NCI-H526 treated with DMSO at 0.1 percent for 48 hours (cell line): ENCODE measurements at regions not wholly inside any gene's neighbourhood (a gene's known extent, or its start where the extent isn't known, plus 50 kb on each side); places are given as distances from the start of the nearest gene placed in this dataset.
"Not testable (repeated sequence)": the region's sequence is repeated elsewhere in the genome, so short reads cannot be mapped to it uniquely, and the experiment has no call there.

Experiments
- DNase-seq: peaks from one replicate; lab custom pipeline; 2025; lab: John Stamatoyannopoulos, UW

- no peak for DNase-seq
Measured at GRCh38 chr14:98913967-98914650, 357.9 kb downstream of the BCL11B start.

GRCh38 chr14:98914942-98915341, 357.1 kb downstream of the BCL11B start:
- DNase-seq: no peak

- no peak for DNase-seq
Measured at GRCh38 chr14:98915625-98916024, 356.4 kb downstream of the BCL11B start.

- no peak for DNase-seq
Measured at GRCh38 chr14:98916036-98916435, 356.0 kb downstream of the BCL11B start.

GRCh38 chr14:98916476-98916875, 355.5 kb downstream of the BCL11B start:
- DNase-seq: no peak

GRCh38 chr14:98919434-98919833, 352.6 kb downstream of the BCL11B start:
- DNase-seq: no peak

- DNase-seq: not testable (repeated sequence)
Measured at GRCh38 chr14:98921306-98921705, 350.7 kb downstream of the BCL11B start.

GRCh38 chr14:98923596-98923995, 348.4 kb downstream of the BCL11B start:
- no peak for DNase-seq

GRCh38 chr14:98924046-98924445, 348.0 kb downstream of the BCL11B start:
- DNase-seq: no peak

GRCh38 chr14:98925354-98926040, 346.5 kb downstream of the BCL11B start:
- no peak for DNase-seq

- DNase-seq: no peak
Measured at GRCh38 chr14:98926146-98926545, 345.9 kb downstream of the BCL11B start.

- DNase-seq: no peak
Measured at GRCh38 chr14:98926801-98927200, 345.2 kb downstream of the BCL11B start.

GRCh38 chr14:98927986-98928385, 344.0 kb downstream of the BCL11B start:
- no peak for DNase-seq

- DNase-seq: no peak
Measured at GRCh38 chr14:98928418-98928817, 343.6 kb downstream of the BCL11B start.

- DNase-seq: no peak
Measured at GRCh38 chr14:98931126-98931525, 340.9 kb downstream of the BCL11B start.

GRCh38 chr14:98931911-98932310, 340.1 kb downstream of the BCL11B start:
- no peak for DNase-seq

GRCh38 chr14:98932431-98933325, 339.3 kb downstream of the BCL11B start:
- no peak for DNase-seq

GRCh38 chr14:98934569-98934968, 337.4 kb downstream of the BCL11B start:
- not testable (repeated sequence) for DNase-seq

GRCh38 chr14:98935921-98936320, 336.1 kb downstream of the BCL11B start:
- DNase-seq: no peak

- DNase-seq: no peak
Measured at GRCh38 chr14:98937021-98937420, 335.0 kb downstream of the BCL11B start.

- no peak for DNase-seq
Measured at GRCh38 chr14:98937712-98938505, 334.1 kb downstream of the BCL11B start.
